Ovary (tissue), 3 donors: ENCODE measurements at regions not wholly inside any gene's neighbourhood (a gene's known extent, or its start where the extent isn't known, plus 50 kb on each side); places are given as distances from the start of the nearest gene placed in this dataset.

Source experiments
- EP300 ChIP-seq: sonication (generic); formaldehyde crosslinking; IDR thresholded peaks from one replicate; pipeline ENCODE4 v1.6.1; 2017; ENCODE audit warnings: antibody characterized with exemption
- POLR2A ChIP-seq: fragments of 450-650 bp; IDR thresholded peaks from one replicate; pipeline ENCODE4 v1.6.1; 2017; ENCODE audit warnings: antibody characterized with exemption, mild to moderate bottlenecking, moderate library complexity
- TF ChIP-seq, protein P1 (sequence below), 3 donors: fragments of 450-650 bp in 2 of 3; fragments of 200-600 bp in 1 of 3; IDR thresholded peaks; one replicate each; pipeline versions ENCODE4 v1.5.1 to v1.8.0; 2016 to 2022; ENCODE audit warnings: antibody characterized with exemption in 3 of 3, mild to moderate bottlenecking in 1 of 3
- donor health status: DM: no; HTN: no; CAD: no.

GRCh38 chr3:147773116-147773630 lies 364.0 kb downstream of the ZIC1 start:
- TF ChIP-seq, protein P1, sequence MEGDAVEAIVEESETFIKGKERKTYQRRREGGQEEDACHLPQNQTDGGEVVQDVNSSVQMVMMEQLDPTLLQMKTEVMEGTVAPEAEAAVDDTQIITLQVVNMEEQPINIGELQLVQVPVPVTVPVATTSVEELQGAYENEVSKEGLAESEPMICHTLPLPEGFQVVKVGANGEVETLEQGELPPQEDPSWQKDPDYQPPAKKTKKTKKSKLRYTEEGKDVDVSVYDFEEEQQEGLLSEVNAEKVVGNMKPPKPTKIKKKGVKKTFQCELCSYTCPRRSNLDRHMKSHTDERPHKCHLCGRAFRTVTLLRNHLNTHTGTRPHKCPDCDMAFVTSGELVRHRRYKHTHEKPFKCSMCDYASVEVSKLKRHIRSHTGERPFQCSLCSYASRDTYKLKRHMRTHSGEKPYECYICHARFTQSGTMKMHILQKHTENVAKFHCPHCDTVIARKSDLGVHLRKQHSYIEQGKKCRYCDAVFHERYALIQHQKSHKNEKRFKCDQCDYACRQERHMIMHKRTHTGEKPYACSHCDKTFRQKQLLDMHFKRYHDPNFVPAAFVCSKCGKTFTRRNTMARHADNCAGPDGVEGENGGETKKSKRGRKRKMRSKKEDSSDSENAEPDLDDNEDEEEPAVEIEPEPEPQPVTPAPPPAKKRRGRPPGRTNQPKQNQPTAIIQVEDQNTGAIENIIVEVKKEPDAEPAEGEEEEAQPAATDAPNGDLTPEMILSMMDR (IDR thresholded peaks at IDR 0.05), result no peak
- TF ChIP-seq POLR2A, result no peak
- TF ChIP-seq EP300, result no peak
